ENCODE measurements at regions not wholly inside any gene's neighbourhood (a gene's known extent, or its start where the extent isn't known, plus 50 kb on each side); places are given as distances from the start of the nearest gene placed in this dataset.
"Not testable (repeated sequence)": the region's sequence is repeated elsewhere in the genome, so short reads cannot be mapped to it uniquely, and the experiment has no call there.

GRCh38 chr4:123624959-123625358 is 228.4 kb downstream of the SPRY1 start:
- in situ Hi-C loops (cut with HindIII; ENCODE audit: low sequenced_read_pairs) = no loop called here

- in situ Hi-C loops (cut with HindIII; ENCODE audit: low sequenced_read_pairs) = no loop called here
Observed at GRCh38 chr4:123628288-123628687, 231.7 kb downstream of the SPRY1 start.

GRCh38 chr4:123631786-123632692 is 235.4 kb downstream of the SPRY1 start:
- in situ Hi-C loops (cut with HindIII; ENCODE audit: low sequenced_read_pairs) = no loop called here

GRCh38 chr4:123632693-123633030 is 236.1 kb downstream of the SPRY1 start:
- in situ Hi-C loops (cut with HindIII; ENCODE audit: low sequenced_read_pairs) = no loop called here

- in situ Hi-C loops (cut with HindIII; ENCODE audit: low sequenced_read_pairs) = no loop called here
Observed at GRCh38 chr4:123638834-123639233, 242.2 kb downstream of the SPRY1 start.

- in situ Hi-C loops (cut with HindIII; ENCODE audit: low sequenced_read_pairs) = no loop called here
Observed at GRCh38 chr4:123640271-123640670, 243.7 kb downstream of the SPRY1 start.

- in situ Hi-C loops (cut with HindIII; ENCODE audit: low sequenced_read_pairs) = no loop called here
Observed at GRCh38 chr4:123640824-123641223, 244.2 kb downstream of the SPRY1 start.

- in situ Hi-C loops (cut with HindIII; ENCODE audit: low sequenced_read_pairs) = no loop called here
Observed at GRCh38 chr4:123643691-123644090, 247.1 kb downstream of the SPRY1 start.

- in situ Hi-C loops (cut with HindIII; ENCODE audit: low sequenced_read_pairs) = no loop called here
Observed at GRCh38 chr4:123649250-123649644, 252.7 kb downstream of the SPRY1 start.

GRCh38 chr4:123649645-123650391 is 253.2 kb downstream of the SPRY1 start:
- in situ Hi-C loops (cut with HindIII; ENCODE audit: low sequenced_read_pairs) = no loop called here

- in situ Hi-C loops (cut with HindIII; ENCODE audit: low sequenced_read_pairs) = no loop called here
Observed at GRCh38 chr4:123651066-123651465, 254.5 kb downstream of the SPRY1 start.

GRCh38 chr4:123651536-123652180 is 255.1 kb downstream of the SPRY1 start:
- in situ Hi-C loops (cut with HindIII; ENCODE audit: low sequenced_read_pairs) = no loop called here

GRCh38 chr4:123652476-123652875 is 255.9 kb downstream of the SPRY1 start:
- in situ Hi-C loops (cut with HindIII; ENCODE audit: low sequenced_read_pairs) = no loop called here

- in situ Hi-C loops (cut with HindIII; ENCODE audit: low sequenced_read_pairs) = no loop called here
Observed at GRCh38 chr4:123653236-123653635, 256.6 kb downstream of the SPRY1 start.

- in situ Hi-C loops (cut with HindIII; ENCODE audit: low sequenced_read_pairs) = not testable (repeated sequence)
Observed at GRCh38 chr4:123656746-123657294, 260.2 kb downstream of the SPRY1 start.

- in situ Hi-C loops (cut with HindIII; ENCODE audit: low sequenced_read_pairs) = not testable (repeated sequence)
Observed at GRCh38 chr4:123657606-123658005, 261.0 kb downstream of the SPRY1 start.

GRCh38 chr4:123659262-123659661 is 262.7 kb downstream of the SPRY1 start:
- in situ Hi-C loops (cut with HindIII; ENCODE audit: low sequenced_read_pairs) = no loop called here

GRCh38 chr4:123659730-123660129 is 263.1 kb downstream of the SPRY1 start:
- in situ Hi-C loops (cut with HindIII; ENCODE audit: low sequenced_read_pairs) = no loop called here

GRCh38 chr4:123661080-123661737 is 264.6 kb downstream of the SPRY1 start:
- in situ Hi-C loops (cut with HindIII; ENCODE audit: low sequenced_read_pairs) = no loop called here

GRCh38 chr4:123662827-123663226 is 266.2 kb downstream of the SPRY1 start:
- in situ Hi-C loops (cut with HindIII; ENCODE audit: low sequenced_read_pairs) = no loop called here

GRCh38 chr4:123666486-123666885 is 269.9 kb downstream of the SPRY1 start:
- in situ Hi-C loops (cut with HindIII; ENCODE audit: low sequenced_read_pairs) = no loop called here
